Left lung (tissue), 4 donors: ENCODE measurements at regions not wholly inside any gene's neighbourhood (a gene's known extent, or its start where the extent isn't known, plus 50 kb on each side); places are given as distances from the start of the nearest gene placed in this dataset.
A peak's percentile ranks its signal among the peaks of the same experiment; 100 is the strongest.

Experiments
- ATAC-seq: fragments of 200-7000 bp; cut with Tn5 transposase; one replicate; pipeline ENCODE4 v1.9.1; 2020; ENCODE audit warnings: moderate library complexity
- DNase-seq, 4 donors: peaks; one replicate each; pipeline ENCODE4 v3.0.0-alpha.2; 2013 to 2020
- H3K27ac ChIP-seq, 2 donors: fragments of 200-600 bp; sonication (generic) in 1 of 2; one replicate each; pipeline versions ENCODE4 v1.5.0 to v1.8.0; 2020 to 2021
- H3K27me3 ChIP-seq, 2 donors: fragments of 200-600 bp; sonication (generic) in 1 of 2; one replicate each; pipeline versions ENCODE4 v1.5.0 to v1.8.0; 2020 to 2021
- H3K36me3 ChIP-seq, 2 donors: fragments of 200-600 bp; sonication (generic) in 1 of 2; one replicate each; pipeline versions ENCODE4 v1.5.0 to v1.8.0; 2020 to 2021
- H3K4me1 ChIP-seq, 2 donors: fragments of 200-600 bp; one replicate each; pipeline ENCODE4 v1.8.0; 2021
- H3K4me3 ChIP-seq, 2 donors: fragments of 200-600 bp; sonication (generic) in 1 of 2; one replicate each; pipeline versions ENCODE4 v1.5.0 to v1.8.0; 2020 to 2021; ENCODE audit warnings: mild to moderate bottlenecking in 1 of 2
- H3K9me3 ChIP-seq, 2 donors: fragments of 200-600 bp; sonication (generic) in 1 of 2; one replicate each; pipeline versions ENCODE4 v1.5.0 to v1.8.0; 2020 to 2021
- intact Hi-C, 2 donors: fragments of 100-400 bp; cut with DNase I; formaldehyde crosslinking; loops; one replicate each; pipeline versions ENCODE4 v1.11.2 to v1.14.2; 2022
- TF ChIP-seq, protein P1 (sequence below), 2 donors: fragments of 200-600 bp; sonication (generic) in 1 of 2; IDR thresholded peaks; one replicate each; pipeline versions ENCODE4 v1.5.0 to v1.8.0; 2021; ENCODE audit warnings: antibody characterized with exemption in 2 of 2
- donor health status: DM: no; HTN: yes; CAD: no.
- donor health status: DM: no; HTN: no; CAD: no.

DNA sequence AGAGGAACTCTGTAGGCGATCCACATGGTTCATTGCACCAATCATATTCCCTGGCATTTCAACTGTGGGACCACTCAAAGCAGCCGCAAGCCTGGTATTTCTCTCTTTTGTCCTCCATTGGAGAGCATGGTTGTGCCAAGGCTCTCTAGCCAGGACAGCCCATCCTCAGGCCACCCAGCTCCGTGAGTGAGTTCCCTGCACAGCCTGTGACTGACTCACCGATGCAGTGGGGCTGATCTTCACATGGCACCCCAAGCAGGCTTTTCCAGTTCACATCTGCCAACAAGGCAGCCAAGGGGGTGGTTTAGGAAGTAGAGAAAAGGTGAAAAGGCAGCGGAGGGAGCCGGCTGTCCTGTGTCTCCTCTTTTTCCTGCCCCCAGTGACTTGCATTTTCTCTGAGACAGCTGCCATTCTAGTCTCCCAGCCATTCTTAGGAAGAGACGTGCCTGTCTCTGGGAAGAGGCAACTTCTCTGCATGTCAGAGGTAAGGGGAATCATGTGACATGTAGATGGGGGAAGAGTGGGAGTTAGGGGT lies 69.2 kb downstream of the MID1IP1 start:
- no peaks in the 10 kb centered on the region for H3K36me3 ChIP-seq
- ATAC-seq, result no peak
- no peaks in the 10 kb centered on the region for H3K27me3 ChIP-seq
- peak overlapping the region in 1 of 2 donors; percentile 87 for H3K27ac ChIP-seq
- H3K4me1 ChIP-seq, result no peaks in the 10 kb centered on the region
- no peak overlapping the region for H3K4me3 ChIP-seq
- intact Hi-C loops, result no loop called here
- DNase-seq, result peak in 1 of 4 donors; percentile 30
- no peaks in the 10 kb centered on the region for H3K9me3 ChIP-seq
- TF ChIP-seq, protein P1, sequence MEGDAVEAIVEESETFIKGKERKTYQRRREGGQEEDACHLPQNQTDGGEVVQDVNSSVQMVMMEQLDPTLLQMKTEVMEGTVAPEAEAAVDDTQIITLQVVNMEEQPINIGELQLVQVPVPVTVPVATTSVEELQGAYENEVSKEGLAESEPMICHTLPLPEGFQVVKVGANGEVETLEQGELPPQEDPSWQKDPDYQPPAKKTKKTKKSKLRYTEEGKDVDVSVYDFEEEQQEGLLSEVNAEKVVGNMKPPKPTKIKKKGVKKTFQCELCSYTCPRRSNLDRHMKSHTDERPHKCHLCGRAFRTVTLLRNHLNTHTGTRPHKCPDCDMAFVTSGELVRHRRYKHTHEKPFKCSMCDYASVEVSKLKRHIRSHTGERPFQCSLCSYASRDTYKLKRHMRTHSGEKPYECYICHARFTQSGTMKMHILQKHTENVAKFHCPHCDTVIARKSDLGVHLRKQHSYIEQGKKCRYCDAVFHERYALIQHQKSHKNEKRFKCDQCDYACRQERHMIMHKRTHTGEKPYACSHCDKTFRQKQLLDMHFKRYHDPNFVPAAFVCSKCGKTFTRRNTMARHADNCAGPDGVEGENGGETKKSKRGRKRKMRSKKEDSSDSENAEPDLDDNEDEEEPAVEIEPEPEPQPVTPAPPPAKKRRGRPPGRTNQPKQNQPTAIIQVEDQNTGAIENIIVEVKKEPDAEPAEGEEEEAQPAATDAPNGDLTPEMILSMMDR (IDR thresholded peaks at IDR 0.05), result no peak

DNA sequence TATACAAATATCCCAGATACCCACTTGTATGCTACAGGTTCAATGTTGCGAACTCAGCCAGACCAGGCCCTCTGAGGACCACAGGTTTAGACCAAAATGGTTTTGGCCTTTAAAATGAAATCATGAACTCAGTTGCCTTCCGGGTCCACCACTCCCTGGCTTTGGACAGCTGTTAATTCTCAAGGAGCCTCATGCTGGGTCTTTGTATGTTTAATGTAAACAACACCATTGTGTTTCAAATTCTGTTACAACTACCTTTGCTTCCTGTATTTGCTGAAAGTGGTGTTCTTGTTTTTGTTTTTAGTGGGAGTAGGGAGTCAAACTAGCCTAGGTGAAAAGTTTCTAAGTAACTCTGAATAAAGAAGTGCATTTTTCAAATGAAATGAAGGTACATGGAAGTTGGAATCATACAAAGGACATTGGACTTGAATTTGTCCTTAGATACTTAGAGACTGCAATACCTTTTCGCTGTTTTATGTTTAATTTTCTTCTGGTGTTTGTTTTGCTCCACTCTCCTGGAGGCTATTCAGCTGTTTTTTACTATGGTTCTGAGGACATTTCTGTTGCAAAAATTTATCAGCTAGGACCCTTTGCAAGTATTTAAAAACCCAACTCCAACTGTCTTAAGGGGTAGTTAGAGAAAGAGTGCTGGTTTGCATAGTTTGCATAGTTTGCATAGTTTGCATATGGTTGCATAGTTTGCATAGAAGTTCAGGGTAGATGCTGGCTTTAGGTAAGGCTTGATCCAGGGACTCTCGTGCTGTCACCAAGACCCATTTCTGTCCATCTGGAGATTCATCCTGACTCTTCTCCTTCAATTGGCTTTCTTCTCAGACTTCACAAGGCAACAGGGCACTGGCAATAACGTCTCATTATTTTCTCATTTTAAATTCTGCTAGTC lies 70.1 kb downstream of the MID1IP1 start:
- Histone ChIP-seq H3K4me1 (no peaks in the 10 kb centered on the region), H3K27me3 (no peaks in the 10 kb centered on the region), H3K9me3 (no peaks in the 10 kb centered on the region), H3K27ac (no peak overlapping the region), H3K36me3 (no peaks in the 10 kb centered on the region), H3K4me3 (no peak overlapping the region)
- ATAC-seq (no peak), DNase-seq (no peak)
- TF ChIP-seq, protein P1 (IDR thresholded peaks at IDR 0.05), result no peak
- intact Hi-C loops, result no loop called here

DNA sequence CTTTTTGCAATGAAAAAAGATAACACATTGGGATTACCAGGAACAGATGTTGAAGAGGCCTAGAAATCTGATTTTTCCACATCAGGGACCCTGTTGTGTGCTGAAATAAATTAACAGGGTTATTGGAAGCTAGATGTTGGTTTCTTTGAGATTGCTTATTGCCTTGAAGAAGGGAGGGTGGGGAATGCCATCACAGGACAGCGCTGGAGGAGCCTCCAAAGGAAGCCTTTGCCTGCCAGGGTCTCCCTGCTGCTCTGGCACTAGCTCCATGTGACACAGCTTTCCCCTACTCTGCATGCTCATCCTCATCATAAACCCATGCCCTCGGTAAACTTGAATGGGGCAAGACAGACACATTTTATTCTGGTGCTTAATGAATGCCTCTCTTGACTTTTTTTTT lies 76.1 kb downstream of the MID1IP1 start:
- Histone ChIP-seq H3K9me3 (no peaks in the 10 kb centered on the region), H3K27me3 (no peaks in the 10 kb centered on the region), H3K36me3 (no peaks in the 10 kb centered on the region), H3K27ac (no peak overlapping the region), H3K4me1 (peaks cover 0 to 13% of the 10 kb centered on the region in 2 donors), H3K4me3 (no peak overlapping the region)
- TF ChIP-seq, protein P1 (IDR thresholded peaks at IDR 0.05), result no peak
- DNase-seq (no peak), ATAC-seq (no peak)
- intact Hi-C loops, result no loop called here

DNA sequence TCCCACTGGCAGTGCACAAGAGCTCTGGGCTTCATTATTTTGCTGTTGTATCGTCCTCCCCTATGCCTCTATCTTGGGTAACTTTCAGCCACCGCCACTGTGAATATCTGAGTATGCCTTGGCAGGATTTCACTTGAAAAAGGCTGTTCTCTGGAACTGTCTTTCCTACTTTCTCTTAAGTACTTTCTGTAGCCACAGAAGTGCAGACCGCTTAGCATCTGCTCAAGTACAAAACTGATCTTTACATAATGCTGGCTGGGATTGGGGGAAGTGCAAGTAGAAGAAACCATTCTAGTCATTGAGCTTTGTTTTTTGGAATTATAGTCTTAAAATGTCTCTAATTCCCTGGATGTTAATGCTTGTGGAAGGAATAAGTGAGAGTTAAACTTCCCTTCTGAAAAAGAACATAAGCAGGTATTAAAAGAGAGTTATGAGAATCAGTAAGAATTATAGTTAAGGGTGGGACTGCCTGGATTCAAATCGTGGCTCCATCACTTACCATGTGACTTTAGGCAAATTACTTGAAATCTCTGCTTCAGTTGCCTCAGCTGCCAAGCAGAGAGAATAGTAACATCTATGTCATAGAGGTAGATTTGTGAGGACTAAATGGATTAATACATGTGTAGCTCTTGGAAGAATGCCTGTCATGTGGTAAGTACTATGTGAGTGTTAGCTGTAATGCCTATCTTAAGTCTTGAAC lies 77.5 kb downstream of the MID1IP1 start:
- no peak for ATAC-seq
- Histone ChIP-seq H3K36me3 (no peaks in the 10 kb centered on the region), H3K27ac (no peak overlapping the region), H3K9me3 (no peaks in the 10 kb centered on the region), H3K27me3 (no peaks in the 10 kb centered on the region), H3K4me3 (no peak overlapping the region), H3K4me1 (peaks cover 0 to 13% of the 10 kb centered on the region in 2 donors)
- TF ChIP-seq, protein P1 (IDR thresholded peaks at IDR 0.05), result no peak
- no peak for DNase-seq
- intact Hi-C loops, result no loop called here
